Fibroblast of lung (primary cell): ENCODE measurements at regions not wholly inside any gene's neighbourhood (a gene's known extent, or its start where the extent isn't known, plus 50 kb on each side); places are given as distances from the start of the nearest gene placed in this dataset.

Source experiments
- EZH2 ChIP-seq: IDR thresholded peaks from 2 replicates; pipeline ENCODE4 v1.5.1; 2012; ENCODE audit warnings: low read length, control low read depth, mild to moderate bottlenecking; ENCODE audit errors: missing control alignments
- TF ChIP-seq, protein P1 (sequence below), 2 donors: IDR thresholded peaks in 1 of 2; conservative IDR thresholded peaks in 1 of 2; 1 replicate in 1 of 2; 2 replicates in 1 of 2; pipeline ENCODE4 v1.5.1; 2011 to 2012; ENCODE audit warnings: low read length in 2 of 2, control low read depth in 1 of 2, inconsistent platforms in 1 of 2, low read depth in 1 of 2, mild to moderate bottlenecking in 1 of 2

DNA sequence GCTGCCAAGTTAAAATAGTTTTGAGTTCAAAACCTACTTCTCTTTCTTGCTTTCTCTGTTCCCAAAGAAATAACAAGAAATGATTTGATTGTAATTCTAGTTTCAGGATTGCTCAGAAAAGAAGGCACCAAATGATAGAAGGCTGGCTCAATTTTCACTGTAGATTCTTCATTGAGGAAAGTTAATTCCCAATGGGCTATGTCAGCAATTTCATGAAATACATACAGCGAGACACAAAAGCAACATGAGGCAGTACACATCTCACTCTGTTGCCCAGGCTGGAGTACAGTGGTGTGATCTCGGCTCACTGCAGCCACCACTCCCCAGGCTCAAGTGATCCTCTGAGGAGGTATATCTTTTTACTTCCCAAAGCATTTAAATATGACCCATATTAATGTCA lies 1659.9 kb upstream of the C9orf72 start:
- TF ChIP-seq, protein P1, sequence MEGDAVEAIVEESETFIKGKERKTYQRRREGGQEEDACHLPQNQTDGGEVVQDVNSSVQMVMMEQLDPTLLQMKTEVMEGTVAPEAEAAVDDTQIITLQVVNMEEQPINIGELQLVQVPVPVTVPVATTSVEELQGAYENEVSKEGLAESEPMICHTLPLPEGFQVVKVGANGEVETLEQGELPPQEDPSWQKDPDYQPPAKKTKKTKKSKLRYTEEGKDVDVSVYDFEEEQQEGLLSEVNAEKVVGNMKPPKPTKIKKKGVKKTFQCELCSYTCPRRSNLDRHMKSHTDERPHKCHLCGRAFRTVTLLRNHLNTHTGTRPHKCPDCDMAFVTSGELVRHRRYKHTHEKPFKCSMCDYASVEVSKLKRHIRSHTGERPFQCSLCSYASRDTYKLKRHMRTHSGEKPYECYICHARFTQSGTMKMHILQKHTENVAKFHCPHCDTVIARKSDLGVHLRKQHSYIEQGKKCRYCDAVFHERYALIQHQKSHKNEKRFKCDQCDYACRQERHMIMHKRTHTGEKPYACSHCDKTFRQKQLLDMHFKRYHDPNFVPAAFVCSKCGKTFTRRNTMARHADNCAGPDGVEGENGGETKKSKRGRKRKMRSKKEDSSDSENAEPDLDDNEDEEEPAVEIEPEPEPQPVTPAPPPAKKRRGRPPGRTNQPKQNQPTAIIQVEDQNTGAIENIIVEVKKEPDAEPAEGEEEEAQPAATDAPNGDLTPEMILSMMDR (conservative IDR thresholded peaks at IDR 0.05 in 1 of 2, IDR thresholded peaks at IDR 0.05 in 1 of 2; ENCODE audit: low read depth in 1 of 2, low read length in 2 of 2), result no peak
- TF ChIP-seq EZH2, result no peak
